ENCODE measurements at regions not wholly inside any gene's neighbourhood (a gene's known extent, or its start where the extent isn't known, plus 50 kb on each side); places are given as distances from the start of the nearest gene placed in this dataset.

- POLR2A ChIA-PET, result no interaction called here
- no peaks in the 10 kb centered on the region for H4K20me1 ChIP-seq (replicated peaks; ENCODE audit: control insufficient read depth, extremely low read depth, insufficient read depth, low read length)
- no peaks in the 10 kb centered on the region for H3K9me1 ChIP-seq (replicated peaks; ENCODE audit: control insufficient read depth, extremely low read depth, insufficient read depth, low read length)
- H3K4me3 ChIP-seq (replicated peaks in 1 of 3; ENCODE audit: insufficient read depth in 1 of 3, low read depth in 1 of 3, low read length in 3 of 3), result no peak overlapping the region
- H3K27me3 ChIP-seq (ENCODE audit: control insufficient read depth in 2 of 2, insufficient read depth in 2 of 2, low read length in 2 of 2), result peaks cover 8 to 25% of the 10 kb centered on the region in 2 experiments
- CTCF ChIA-PET, result no interaction called here
- dilution Hi-C loops (cut with MboI; ENCODE audit: extremely low pct_ligation_motif_present, low sequenced_read_pairs) (no loop called here), intact Hi-C loops (cut with micrococcal nuclease) (no loop called here)
- H3K4me1 ChIP-seq (ENCODE audit: control insufficient read depth, extremely low read depth, insufficient read depth, low read length), result no peaks in the 10 kb centered on the region
- H3K79me2 ChIP-seq (ENCODE audit: control insufficient read depth, insufficient read depth, low read length), result no peaks in the 10 kb centered on the region
- no peak overlapping the region for H2AFZ ChIP-seq (ENCODE audit: low read depth, low read length)
- H3K4me2 ChIP-seq (ENCODE audit: insufficient read depth, low read length), result no peak overlapping the region
- H3K36me3 ChIP-seq (ENCODE audit: control insufficient read depth in 2 of 2, extremely low read depth in 1 of 2, insufficient read depth in 2 of 2, low read length in 2 of 2), result no peaks in the 10 kb centered on the region
- FAIRE-seq, result no peak
- TF ChIP-seq POLR2A (IDR thresholded peaks at IDR 0.05; ENCODE audit: low read depth, low read length) (no peak), GATA2 (IDR thresholded peaks at IDR 0.05; ENCODE audit: insufficient read depth, insufficient read length, low read depth, low read length) (no peak), JUN (IDR thresholded peaks at IDR 0.05; ENCODE audit: borderline replicate concordance, insufficient read depth, insufficient read length, low read depth) (no peak), EZH2 (IDR thresholded peaks at IDR 0.05; ENCODE audit: borderline replicate concordance, low read depth, low read length, severe bottlenecking) (no peak), MAX (IDR thresholded peaks at IDR 0.05; ENCODE audit: insufficient read depth, insufficient read length) (no peak), POLR2AphosphoS5 (IDR thresholded peaks at IDR 0.05; ENCODE audit: insufficient read depth, low read depth, low read length) (no peak), FOS (IDR thresholded peaks at IDR 0.05; ENCODE audit: borderline replicate concordance, insufficient read depth, low read length) (no peak), CTCF (IDR thresholded peaks at IDR 0.05; ENCODE audit: extremely low read depth in 1 of 2, insufficient read depth in 1 of 2, low read depth in 1 of 2, low read length in 2 of 2) (no peak), MYC (IDR thresholded peaks at IDR 0.05; ENCODE audit: low read depth, low read length) (no peak)
- no TSS peak for BruUV-seq (replicated peaks)
- no peaks in the 10 kb centered on the region for H3K9me3 ChIP-seq (replicated peaks; ENCODE audit: control insufficient read depth, insufficient read depth, low read length)
- H3K27ac ChIP-seq (ENCODE audit: insufficient read depth, low read depth, low read length), result no peak overlapping the region
- DNase-seq (ENCODE audit: low read depth, low spot score), result no peak
- H3K9ac ChIP-seq (replicated peaks; ENCODE audit: extremely low read depth, insufficient read depth, low read length), result no peak overlapping the region
Measured at GRCh38 chr6:16999491-17000436, 102.1 kb upstream of the STMND1 start.

All from endothelial cell of umbilical vein (primary cell).